ENCODE measurements at regions not wholly inside any gene's neighbourhood (a gene's known extent, or its start where the extent isn't known, plus 50 kb on each side); places are given as distances from the start of the nearest gene placed in this dataset.

DNA sequence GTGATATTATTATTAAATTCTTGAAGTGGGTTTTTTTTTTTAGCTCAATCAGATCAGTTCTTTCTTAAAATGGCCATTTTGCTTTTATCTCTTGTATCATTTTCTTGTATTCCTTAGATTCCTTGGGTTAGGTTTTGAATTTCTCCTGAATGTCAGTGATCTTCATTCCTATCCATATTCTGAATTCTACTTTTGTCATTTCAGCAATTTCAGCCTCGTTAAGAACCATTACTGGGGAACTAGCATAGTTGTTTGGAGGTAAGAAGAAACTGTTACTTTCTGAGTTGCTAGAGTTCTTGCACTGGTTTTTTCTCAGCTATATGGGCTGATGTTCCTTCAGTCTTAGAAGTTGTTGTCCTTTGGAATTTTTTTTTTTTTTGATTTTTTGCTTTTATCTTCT is 293.1 kb downstream of the MAP2K4 start:
- peaks cover 17% of the 10 kb centered on the region for H3K36me3 Mint-ChIP-seq
- peaks cover 29% of the 10 kb centered on the region for H3K9me3 Mint-ChIP-seq
- no peak overlapping the region for H3K4me3 Mint-ChIP-seq
- H3K27ac Mint-ChIP-seq, result no peak overlapping the region
- DNase-seq (ENCODE audit: low spot score) (no peak), ATAC-seq (no peak)
- no peaks in the 10 kb centered on the region for H3K27me3 Mint-ChIP-seq
- no peaks in the 10 kb centered on the region for H3K4me1 Mint-ChIP-seq (ENCODE audit: low read depth in 2 of 2)

- ATAC-seq (no peak), DNase-seq (ENCODE audit: low spot score) (no peak)
- Mint-ChIP-seq H3K27ac (no peak overlapping the region), H3K4me3 (no peak overlapping the region), H3K9me3 (peaks cover 24% of the 10 kb centered on the region), H3K4me1 (ENCODE audit: low read depth in 2 of 2) (no peaks in the 10 kb centered on the region), H3K36me3 (peaks cover 17% of the 10 kb centered on the region), H3K27me3 (no peaks in the 10 kb centered on the region)
Measured at GRCh38 chr17:12316021-12316420, 295.3 kb downstream of the MAP2K4 start.

DNA sequence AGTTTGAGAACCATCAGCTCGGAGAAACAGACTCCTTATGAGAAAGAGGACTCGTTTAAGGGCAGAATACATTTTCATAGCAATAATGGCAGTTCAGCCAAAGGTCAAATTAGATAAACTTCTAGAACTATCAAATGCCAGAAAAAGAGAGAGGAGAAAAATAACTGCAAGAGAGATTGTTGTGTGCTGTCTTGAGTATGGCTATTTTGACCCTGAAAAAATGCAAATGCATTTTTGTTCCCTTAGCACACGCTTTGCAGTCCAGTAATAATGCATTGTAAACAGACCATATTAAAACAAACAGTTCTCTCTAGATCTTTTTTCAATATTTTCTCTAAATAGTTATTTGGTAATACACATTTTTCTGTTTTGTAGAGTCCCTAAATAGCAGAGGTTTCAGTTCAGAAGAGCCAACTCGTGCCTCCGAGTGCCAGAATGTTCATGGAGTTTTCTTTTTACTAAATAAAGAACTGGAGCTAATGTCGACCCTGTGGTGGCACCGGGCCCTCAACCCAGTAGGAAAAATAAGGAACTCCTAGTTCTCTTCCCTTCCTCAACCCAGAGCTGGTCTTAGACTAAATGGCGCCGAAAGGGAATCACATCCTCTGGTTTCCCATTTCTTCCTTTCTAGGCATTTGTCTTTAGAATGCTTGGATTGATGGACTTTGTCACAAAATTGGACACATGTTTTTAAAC is 298.0 kb downstream of the MAP2K4 start:
- DNase-seq (ENCODE audit: low spot score) (no peak), ATAC-seq (no peak)
- peaks cover 5% of the 10 kb centered on the region for H3K36me3 Mint-ChIP-seq
- no peaks in the 10 kb centered on the region for H3K27me3 Mint-ChIP-seq
- H3K9me3 Mint-ChIP-seq, result peaks cover 6% of the 10 kb centered on the region
- no peak overlapping the region for H3K4me3 Mint-ChIP-seq
- H3K27ac Mint-ChIP-seq, result no peak overlapping the region
- no peaks in the 10 kb centered on the region for H3K4me1 Mint-ChIP-seq (ENCODE audit: low read depth in 2 of 2)

GRCh38 chr17:12320286-12320685 is 299.6 kb downstream of the MAP2K4 start:
- DNase-seq (ENCODE audit: low spot score), result no peak
- H3K27ac Mint-ChIP-seq, result no peak overlapping the region
- no peak for ATAC-seq
- peaks cover 6% of the 10 kb centered on the region for H3K9me3 Mint-ChIP-seq
- H3K36me3 Mint-ChIP-seq, result no peaks in the 10 kb centered on the region
- no peaks in the 10 kb centered on the region for H3K4me1 Mint-ChIP-seq (ENCODE audit: low read depth in 2 of 2)
- no peaks in the 10 kb centered on the region for H3K27me3 Mint-ChIP-seq
- H3K4me3 Mint-ChIP-seq, result no peak overlapping the region

- no peak overlapping the region for H3K27ac Mint-ChIP-seq
Measured at GRCh38 chr17:12328204-12328603, 307.5 kb downstream of the MAP2K4 start.

DNA sequence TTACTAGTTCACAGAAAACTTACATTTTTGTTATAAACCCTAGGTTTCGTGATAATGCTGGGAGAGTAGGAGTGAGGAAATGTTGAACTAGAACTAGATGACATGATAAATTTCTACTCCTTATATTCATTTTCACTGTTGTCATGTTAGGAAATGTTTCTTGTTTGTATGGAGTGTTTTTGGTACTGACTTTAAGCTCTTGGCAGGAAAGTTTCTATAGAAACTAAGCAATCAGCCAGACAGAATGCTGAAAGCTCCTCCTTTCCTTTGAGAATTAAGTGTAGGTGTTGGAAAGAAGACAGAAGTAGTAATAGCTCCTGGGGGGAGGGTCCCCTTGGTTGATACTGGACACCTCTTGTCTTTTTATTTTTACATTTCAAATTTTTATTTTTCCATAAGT is 309.8 kb downstream of the MAP2K4 start:
- ATAC-seq (no peak), DNase-seq (ENCODE audit: low spot score) (no peak)
- Mint-ChIP-seq H3K4me1 (ENCODE audit: low read depth in 2 of 2) (no peaks in the 10 kb centered on the region), H3K9me3 (peaks cover 10% of the 10 kb centered on the region), H3K27me3 (no peaks in the 10 kb centered on the region), H3K4me3 (no peak overlapping the region), H3K27ac (no peak overlapping the region), H3K36me3 (no peaks in the 10 kb centered on the region)

More at GRCh38 chr17:12328204-12328603, 307.5 kb downstream of the MAP2K4 start:
- Mint-ChIP-seq H3K4me3 (no peak overlapping the region), H3K27me3 (no peaks in the 10 kb centered on the region), H3K9me3 (peaks cover 9% of the 10 kb centered on the region), H3K36me3 (no peaks in the 10 kb centered on the region), H3K4me1 (ENCODE audit: low read depth in 2 of 2) (no peaks in the 10 kb centered on the region)
- DNase-seq (ENCODE audit: low spot score) (no peak), ATAC-seq (no peak)

- Mint-ChIP-seq H3K36me3 (no peaks in the 10 kb centered on the region), H3K4me1 (ENCODE audit: low read depth in 2 of 2) (no peaks in the 10 kb centered on the region), H3K9me3 (peaks cover 16% of the 10 kb centered on the region), H3K27me3 (no peaks in the 10 kb centered on the region), H3K27ac (no peak overlapping the region), H3K4me3 (no peak overlapping the region)
- ATAC-seq (no peak), DNase-seq (ENCODE audit: low spot score) (no peak)
Measured at GRCh38 chr17:12341328-12341727, 320.7 kb downstream of the MAP2K4 start.

DNA sequence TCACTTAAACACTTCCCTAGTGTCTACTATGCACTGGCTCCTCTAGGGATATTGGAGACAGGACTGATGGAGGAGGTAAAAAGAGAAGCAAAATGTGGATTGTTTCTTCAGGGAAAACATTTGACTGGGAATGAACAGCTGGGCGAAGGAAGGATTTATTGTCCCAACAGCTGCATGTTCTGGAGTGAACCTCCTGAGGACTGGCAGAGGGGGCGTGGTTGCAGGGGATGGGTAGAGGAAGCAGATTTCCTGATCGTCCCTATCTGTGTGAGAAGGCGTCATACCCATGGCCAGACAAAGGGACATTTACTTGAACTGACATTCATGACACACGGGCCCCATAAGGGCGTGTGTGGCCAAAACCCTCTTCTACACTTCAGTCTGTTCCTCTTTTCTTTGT is 321.5 kb downstream of the MAP2K4 start:
- Mint-ChIP-seq H3K4me1 (ENCODE audit: low read depth in 2 of 2) (no peaks in the 10 kb centered on the region), H3K27ac (no peak overlapping the region), H3K4me3 (no peak overlapping the region), H3K36me3 (no peaks in the 10 kb centered on the region), H3K27me3 (no peaks in the 10 kb centered on the region), H3K9me3 (peaks cover 16% of the 10 kb centered on the region)
- DNase-seq (ENCODE audit: low spot score), result no peak
- no peak for ATAC-seq

DNA sequence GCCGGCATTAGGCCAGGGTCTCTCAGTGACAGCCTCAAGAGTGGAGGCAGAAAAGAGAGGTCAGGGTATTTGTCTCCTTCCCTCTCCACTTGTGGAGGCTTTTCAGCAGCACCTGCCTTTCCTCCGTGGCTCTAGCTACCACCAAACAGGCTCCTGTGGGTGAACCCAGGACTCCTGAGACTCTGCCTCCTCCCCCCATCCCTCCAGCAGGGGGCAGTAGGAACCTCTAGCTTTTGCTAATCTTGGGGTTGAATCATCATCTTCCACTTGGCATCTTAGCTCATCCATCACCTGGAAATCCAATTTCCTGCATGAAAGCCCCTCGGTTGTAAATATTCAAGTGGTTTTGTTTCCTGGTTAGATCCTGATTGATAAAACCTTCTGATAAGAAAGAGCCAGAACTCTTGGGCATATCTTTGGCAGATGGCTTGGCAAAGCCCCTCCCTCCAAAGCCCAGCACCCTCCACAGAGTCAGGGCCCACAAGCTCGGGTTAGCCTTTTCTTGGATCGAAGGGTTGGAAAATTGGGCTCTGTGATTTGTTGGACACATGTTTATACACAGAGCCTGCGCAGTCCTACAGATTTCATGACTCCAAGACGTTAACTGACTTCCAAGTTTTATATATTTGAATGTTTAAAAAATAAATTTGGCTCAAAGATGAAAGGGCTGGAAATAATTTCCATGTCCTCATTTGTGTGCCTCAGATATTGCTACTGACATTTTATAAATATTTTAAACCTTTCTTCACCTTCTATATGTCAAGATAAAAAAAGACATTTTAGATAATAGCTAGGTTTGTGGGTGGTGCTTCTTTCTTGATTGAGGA is 322.1 kb downstream of the MAP2K4 start:
- Mint-ChIP-seq H3K27ac (no peak overlapping the region), H3K4me1 (ENCODE audit: low read depth in 2 of 2) (no peaks in the 10 kb centered on the region), H3K36me3 (no peaks in the 10 kb centered on the region), H3K9me3 (peaks cover 16% of the 10 kb centered on the region), H3K27me3 (no peaks in the 10 kb centered on the region), H3K4me3 (no peak overlapping the region)
- ATAC-seq (no peak), DNase-seq (ENCODE audit: low spot score) (no peak)

DNA sequence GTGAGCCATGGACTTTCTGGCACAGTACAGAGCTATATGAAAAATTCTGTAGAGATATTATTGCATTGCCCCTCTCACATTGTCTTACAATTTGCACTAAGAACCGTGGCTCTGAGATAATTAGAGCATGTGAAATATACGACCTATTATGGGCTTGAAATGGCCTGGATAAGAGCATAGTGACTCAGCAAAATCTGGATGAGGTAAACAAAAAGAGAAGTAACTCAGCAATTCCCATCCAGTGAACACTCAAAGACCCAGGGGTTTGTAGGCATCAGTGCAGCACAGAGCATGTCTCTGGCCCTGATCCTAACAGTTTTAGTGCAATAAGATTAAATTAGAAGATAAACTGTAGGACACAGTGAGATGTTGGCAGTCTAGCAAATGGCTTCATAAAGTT is 317.2 kb upstream of the MYOCD start:
- H3K27me3 Mint-ChIP-seq, result no peaks in the 10 kb centered on the region
- H3K27ac Mint-ChIP-seq, result no peak overlapping the region
- no peak for DNase-seq (ENCODE audit: low spot score)
- no peak for ATAC-seq
- H3K4me3 Mint-ChIP-seq, result no peak overlapping the region
- H3K9me3 Mint-ChIP-seq, result peaks cover 13% of the 10 kb centered on the region
- no peaks in the 10 kb centered on the region for H3K36me3 Mint-ChIP-seq
- peaks cover 0 to 4% of the 10 kb centered on the region in 2 donors for H3K4me1 Mint-ChIP-seq (ENCODE audit: low read depth in 2 of 2)

DNA sequence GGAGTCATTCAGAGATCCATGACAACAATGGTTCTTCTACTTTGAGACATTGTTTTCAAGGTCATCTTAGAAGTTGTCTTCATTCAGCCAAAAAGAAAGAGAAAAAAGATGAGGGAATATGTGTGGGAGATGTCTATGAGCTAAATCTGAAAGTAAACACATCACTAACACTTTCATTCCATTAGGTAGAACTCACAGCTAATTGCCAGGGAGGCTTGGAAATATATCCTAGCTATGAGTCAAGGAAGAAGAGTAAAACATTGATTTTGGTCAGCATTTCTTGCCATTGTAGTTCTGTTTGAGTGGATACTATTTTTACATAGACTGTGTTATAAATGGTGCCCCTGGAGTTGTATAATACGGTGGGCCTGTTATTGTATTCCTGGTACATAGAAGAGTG is 316.4 kb upstream of the MYOCD start:
- no peak overlapping the region for H3K4me3 Mint-ChIP-seq
- H3K27me3 Mint-ChIP-seq, result no peaks in the 10 kb centered on the region
- peaks cover 0 to 4% of the 10 kb centered on the region in 2 donors for H3K4me1 Mint-ChIP-seq (ENCODE audit: low read depth in 2 of 2)
- H3K9me3 Mint-ChIP-seq, result peaks cover 13% of the 10 kb centered on the region
- ATAC-seq (no peak), DNase-seq (ENCODE audit: low spot score) (no peak)
- H3K27ac Mint-ChIP-seq, result no peak overlapping the region
- no peaks in the 10 kb centered on the region for H3K36me3 Mint-ChIP-seq

- ATAC-seq, result no peak
- peaks cover 0 to 4% of the 10 kb centered on the region in 2 donors for H3K4me1 Mint-ChIP-seq (ENCODE audit: low read depth in 2 of 2)
- H3K4me3 Mint-ChIP-seq, result no peak overlapping the region
- peaks cover 12% of the 10 kb centered on the region for H3K9me3 Mint-ChIP-seq
- H3K27me3 Mint-ChIP-seq, result no peaks in the 10 kb centered on the region
- DNase-seq (ENCODE audit: low spot score), result no peak
- no peaks in the 10 kb centered on the region for H3K36me3 Mint-ChIP-seq
- H3K27ac Mint-ChIP-seq, result no peak overlapping the region
Measured at GRCh38 chr17:12352127-12352526, 313.6 kb upstream of the MYOCD start.

- Mint-ChIP-seq H3K27me3 (no peaks in the 10 kb centered on the region), H3K27ac (no peak overlapping the region), H3K36me3 (no peaks in the 10 kb centered on the region), H3K4me3 (no peak overlapping the region), H3K9me3 (peaks cover 11% of the 10 kb centered on the region), H3K4me1 (ENCODE audit: low read depth in 2 of 2) (no peaks in the 10 kb centered on the region)
- no peak for ATAC-seq
- no peak for DNase-seq (ENCODE audit: low spot score)
Measured at GRCh38 chr17:12357600-12357999, 308.1 kb upstream of the MYOCD start.

DNA sequence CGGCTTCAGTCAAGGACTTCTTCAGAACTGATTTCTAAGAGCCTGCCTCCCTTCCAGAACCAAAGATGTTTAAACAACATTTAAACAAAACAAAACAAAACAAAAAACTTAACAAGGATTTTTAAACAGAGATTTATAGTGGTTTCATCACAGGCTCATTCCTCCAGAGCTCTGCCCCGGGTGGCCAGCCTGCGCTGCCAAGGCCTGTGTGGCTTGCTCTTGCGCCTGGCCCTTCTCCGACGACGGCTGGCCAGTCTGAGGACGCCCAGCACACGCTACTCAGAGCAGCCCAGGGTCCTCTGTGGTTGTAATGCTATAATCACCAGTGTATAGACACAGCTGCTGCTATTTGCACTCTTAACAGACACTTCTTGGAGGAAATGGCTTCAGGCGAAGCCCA is 307.2 kb upstream of the MYOCD start:
- H3K9me3 Mint-ChIP-seq, result peaks cover 16% of the 10 kb centered on the region

More for the DNA sequence above, 307.2 kb upstream of the MYOCD start:
- no peak for ATAC-seq
- H3K27ac Mint-ChIP-seq, result no peak overlapping the region
- no peaks in the 10 kb centered on the region for H3K4me1 Mint-ChIP-seq (ENCODE audit: low read depth in 2 of 2)
- no peaks in the 10 kb centered on the region for H3K27me3 Mint-ChIP-seq
- H3K36me3 Mint-ChIP-seq, result no peaks in the 10 kb centered on the region
- no peak for DNase-seq (ENCODE audit: low spot score)
- no peak overlapping the region for H3K4me3 Mint-ChIP-seq

Measured in natural killer cell treated with Interleukin-12 subunit alpha and Interleukin-12 subunit beta and Interleukin-15 and Interleukin-18, amount 100 ng/mL, for 72 hours (primary cell).